RCC 7860 (cell line): ENCODE measurements at regions not wholly inside any gene's neighbourhood (a gene's known extent, or its start where the extent isn't known, plus 50 kb on each side); places are given as distances from the start of the nearest gene placed in this dataset.
"Not testable (repeated sequence)": the region's sequence is repeated elsewhere in the genome, so short reads cannot be mapped to it uniquely, and the experiment has no call there.

ENCODE experiments used
- DNase-seq: peaks from one replicate; pipeline ENCODE4 v3.0.0-alpha.2; 2015; ENCODE audit warnings: low spot score
- FAIRE-seq: peaks from 2 replicates; lab custom pipeline; 2012; peaks lifted over from hg19 to GRCh38; lab: Jason Lieb, UNC

DNA sequence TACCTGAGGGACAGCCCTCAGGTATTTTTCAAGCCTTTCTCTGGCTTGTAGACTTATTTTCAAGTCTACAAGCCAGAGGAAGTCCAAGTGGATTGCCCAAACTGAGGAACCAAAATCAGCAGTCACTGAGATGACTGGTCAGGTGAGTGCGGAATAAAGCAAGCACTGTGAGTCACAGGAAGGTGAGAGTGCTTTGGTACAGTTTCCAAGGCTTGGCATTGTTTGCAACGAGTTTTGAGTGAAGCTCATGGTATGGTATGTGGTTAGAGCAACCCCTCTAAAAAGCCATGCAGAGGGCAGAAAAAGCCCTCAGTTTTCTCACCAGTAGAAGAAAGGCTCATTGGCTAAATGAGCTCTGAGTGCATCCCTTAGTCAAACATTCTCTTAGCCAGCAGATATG, 112.8 kb upstream of the EOLA2 start:
- DNase-seq = no peak
- FAIRE-seq = no peak

DNA sequence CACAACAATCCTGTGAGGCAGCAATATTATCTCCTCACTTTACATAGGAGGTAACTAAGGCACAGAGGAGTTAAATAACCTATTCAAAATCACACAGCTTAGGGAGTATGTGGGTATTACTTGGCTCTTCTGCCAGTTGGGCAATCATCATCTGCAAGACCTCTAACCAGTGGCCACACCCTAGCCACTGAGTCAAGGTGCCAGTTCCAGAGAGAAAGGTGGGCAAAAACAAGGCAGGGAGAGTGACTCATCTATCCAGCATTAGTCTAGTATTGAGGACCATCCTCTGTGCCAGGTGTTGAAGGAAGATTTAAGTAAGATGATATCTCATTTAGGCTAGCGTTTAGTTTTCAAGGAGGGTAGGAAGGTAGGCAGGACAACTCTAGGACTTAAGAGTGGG, 113.9 kb upstream of the EOLA2 start:
- no peak for FAIRE-seq
- no peak for DNase-seq

GRCh38 chrX:150058728-150059127, 120.4 kb upstream of the EOLA2 start:
- DNase-seq = no peak
- no peak for FAIRE-seq

- peak; percentile 43 for DNase-seq
- peak; percentile 69 for FAIRE-seq
Measured at GRCh38 chrX:150060406-150060805, 122.1 kb upstream of the EOLA2 start.

DNA sequence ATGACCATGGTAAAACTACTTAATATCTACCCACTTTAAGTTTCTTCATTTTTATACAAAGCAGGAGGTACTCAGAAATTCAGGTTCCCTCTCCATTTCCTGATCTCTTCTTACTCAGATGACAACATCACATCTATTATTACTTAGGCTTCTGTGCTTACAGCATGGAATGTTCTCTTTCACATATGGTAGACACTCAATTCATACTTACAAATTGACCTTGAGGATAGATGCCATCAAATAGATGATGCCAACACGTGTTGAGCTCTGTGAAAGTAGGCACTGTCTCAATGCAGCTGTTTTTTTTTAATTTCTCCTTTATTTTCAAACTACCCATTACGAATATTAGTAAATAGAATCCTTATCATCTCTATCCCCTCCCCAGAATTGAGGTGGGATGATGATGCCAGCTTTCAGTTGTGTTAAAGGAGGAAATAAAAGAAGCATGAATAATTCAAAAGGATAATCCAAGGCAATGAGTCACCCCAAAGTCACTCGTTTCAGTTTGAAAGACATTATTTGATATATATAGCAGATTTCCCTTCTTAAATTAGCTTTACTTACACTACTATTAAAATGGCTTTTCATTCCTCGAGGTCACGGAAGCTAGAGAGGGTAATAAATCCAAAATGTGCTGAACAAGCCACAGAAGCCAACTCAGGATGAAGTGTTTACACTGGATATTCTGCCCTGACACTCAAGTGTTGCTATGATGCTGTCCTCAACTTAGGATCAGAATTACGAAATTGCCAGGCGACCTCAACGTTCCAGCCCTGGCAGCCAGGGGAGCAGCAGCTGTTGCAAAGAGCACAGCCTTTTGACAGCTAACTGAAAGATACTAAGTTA, 124.2 kb upstream of the EOLA2 start:
- FAIRE-seq (peak; percentile 85), DNase-seq (peak; percentile 73)

DNA sequence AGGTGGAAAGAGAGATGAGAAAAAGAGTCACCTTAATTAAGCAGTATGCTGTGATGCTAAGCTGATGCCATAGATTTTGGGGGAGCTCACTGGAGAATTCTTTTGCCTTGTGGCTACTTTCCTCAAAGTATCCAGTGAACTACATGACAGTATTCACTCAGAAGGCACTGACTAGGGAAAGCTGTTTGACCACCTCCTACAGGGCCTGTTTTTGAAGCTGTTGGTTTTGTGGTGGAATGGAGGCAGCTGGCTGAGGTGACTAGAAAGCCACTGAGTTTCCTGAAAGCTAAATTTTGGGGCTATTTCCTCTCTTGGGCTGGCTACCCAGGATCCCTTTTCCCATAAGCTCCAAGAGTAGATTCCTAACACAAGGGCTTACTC, 124.8 kb upstream of the EOLA2 start:
- FAIRE-seq = no peak

GRCh38 chrX:150063674-150064073, 125.4 kb upstream of the EOLA2 start:
- no peak for FAIRE-seq
- no peak for DNase-seq

More for the DNA sequence above, 124.8 kb upstream of the EOLA2 start:
- DNase-seq = no peak

DNA sequence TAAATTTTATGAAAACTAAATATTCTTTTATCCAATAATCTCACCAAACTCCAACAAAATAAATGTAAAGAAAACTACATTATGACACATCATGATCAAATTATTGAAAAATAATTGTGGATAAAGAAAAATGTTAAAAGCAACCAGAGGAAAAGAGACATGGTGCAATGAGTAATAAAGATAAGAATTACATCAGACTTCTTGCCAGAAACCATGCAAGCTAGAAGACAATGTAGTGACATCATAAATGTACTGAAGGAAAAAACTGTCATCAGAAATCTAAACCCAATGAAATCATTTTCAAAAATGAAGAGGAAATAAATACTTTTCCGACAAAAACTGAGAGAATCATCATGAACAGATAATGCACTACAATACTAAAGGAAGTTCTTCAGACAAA, 135.9 kb upstream of the EOLA2 start:
- FAIRE-seq = no peak
- DNase-seq = no peak

- FAIRE-seq (no peak), DNase-seq (no peak)
Measured at GRCh38 chrX:150080497-150080896, 142.2 kb upstream of the EOLA2 start.

DNA sequence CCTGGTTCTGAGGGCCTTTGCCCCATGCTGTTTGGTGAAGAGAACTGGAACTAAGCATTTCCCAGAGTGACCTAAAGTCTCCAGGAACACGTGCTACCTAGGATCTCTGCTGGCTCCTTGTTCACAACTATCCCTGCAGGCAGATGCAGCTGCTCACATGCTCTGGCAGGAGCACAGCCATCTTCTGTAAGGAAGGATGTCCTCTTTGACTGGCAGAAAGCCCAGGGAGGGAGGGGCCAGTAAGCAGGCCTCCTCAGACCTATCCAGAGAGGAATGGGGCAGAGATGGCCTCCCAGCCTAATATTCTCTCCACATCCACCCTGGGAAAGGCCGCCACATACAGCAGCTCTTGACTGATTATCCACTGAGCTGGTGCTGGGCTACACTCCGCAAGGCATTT, 142.8 kb upstream of the EOLA2 start:
- FAIRE-seq (no peak), DNase-seq (no peak)

DNA sequence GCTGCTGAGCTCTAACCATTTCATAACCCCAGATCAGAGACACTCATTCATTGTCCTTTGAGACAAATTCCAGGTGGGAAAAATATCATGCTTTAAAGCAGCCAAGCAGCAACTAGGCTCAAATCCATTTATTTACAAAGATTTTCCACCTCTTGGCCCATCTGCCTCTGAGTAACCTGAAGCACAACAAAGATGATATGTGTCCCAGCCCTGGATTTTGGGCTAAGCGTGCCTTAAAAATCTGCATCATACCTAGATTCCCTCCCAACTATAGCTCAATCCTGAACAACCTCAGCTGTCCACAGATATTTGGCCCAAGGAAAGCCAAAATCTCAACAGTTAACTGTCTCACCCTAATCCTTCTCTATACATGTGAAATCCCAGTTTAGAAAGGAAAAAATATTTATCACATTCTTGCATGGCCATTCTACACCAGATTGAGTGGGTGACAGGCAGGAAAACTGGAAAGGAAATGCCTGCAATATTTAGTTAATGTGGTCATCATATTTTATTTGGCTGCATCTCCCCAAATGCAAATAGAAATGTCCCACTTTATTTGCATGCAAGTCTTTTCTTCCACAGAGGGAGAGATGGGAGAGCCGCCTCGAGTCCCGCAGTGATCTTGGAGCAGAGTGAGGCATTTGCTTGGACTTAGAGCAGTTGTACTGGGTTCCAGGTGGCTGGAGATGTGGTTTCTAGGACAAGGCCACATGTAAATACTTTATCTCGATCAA, 146.4 kb upstream of the EOLA2 start:
- DNase-seq = peak; percentile 54
- FAIRE-seq = peak; percentile 51

DNA sequence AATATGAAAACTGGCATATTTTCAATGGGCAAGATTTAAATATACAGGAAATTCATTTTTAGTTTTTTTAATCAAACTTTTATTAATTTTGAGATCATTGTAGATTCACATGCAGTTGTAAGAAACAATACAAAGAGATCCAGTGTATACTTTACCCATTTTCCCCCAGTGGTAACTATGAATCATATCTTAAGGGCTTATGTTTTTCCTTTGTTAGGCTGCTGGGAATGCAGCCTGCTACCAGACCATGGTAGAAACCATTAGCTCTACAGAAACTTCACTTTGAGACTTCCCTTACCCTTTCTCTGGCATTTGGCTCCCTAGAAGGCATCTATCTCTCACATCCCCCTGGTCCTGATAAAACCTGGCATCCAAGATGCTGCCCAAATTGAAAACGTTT, 147.6 kb upstream of the EOLA2 start:
- FAIRE-seq = no peak
- no peak for DNase-seq

- DNase-seq (no peak), FAIRE-seq (no peak)
Measured at GRCh38 chrX:150086371-150086770, 148.1 kb upstream of the EOLA2 start.

- DNase-seq = no peak
- FAIRE-seq = no peak
Measured at GRCh38 chrX:150087612-150088011, 149.3 kb upstream of the EOLA2 start.

DNA sequence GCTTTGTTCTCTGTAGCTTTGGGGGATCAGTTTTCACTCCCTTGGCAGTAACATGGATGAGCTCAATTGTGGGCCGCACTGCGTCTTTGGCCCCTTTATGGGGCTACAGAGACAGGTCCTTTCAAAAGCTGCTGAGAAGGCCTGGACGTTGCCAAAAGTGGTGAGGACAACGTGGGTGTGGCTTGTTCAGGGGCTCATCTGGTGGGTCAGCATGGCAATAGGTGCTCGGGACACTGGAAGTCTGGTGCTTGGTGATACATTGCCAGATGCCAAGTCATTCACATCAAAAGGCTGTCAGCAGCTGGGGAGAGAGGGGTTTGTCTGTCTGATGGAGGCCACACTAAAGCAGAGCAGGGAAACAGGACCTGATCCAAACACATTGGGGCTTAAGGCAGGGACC, 149.8 kb upstream of the EOLA2 start:
- FAIRE-seq (no peak), DNase-seq (no peak)

GRCh38 chrX:150088766-150089518, 150.7 kb upstream of the EOLA2 start:
- DNase-seq (no peak), FAIRE-seq (no peak)

GRCh38 chrX:150091300-150091699, 153.0 kb upstream of the EOLA2 start:
- not testable (repeated sequence) for FAIRE-seq, DNase-seq

- no peak for DNase-seq
- no peak for FAIRE-seq
Measured at GRCh38 chrX:150092549-150092948, 154.3 kb upstream of the EOLA2 start.

- no peak for FAIRE-seq
Measured at GRCh38 chrX:150094375-150094774, 156.1 kb upstream of the EOLA2 start.

DNA sequence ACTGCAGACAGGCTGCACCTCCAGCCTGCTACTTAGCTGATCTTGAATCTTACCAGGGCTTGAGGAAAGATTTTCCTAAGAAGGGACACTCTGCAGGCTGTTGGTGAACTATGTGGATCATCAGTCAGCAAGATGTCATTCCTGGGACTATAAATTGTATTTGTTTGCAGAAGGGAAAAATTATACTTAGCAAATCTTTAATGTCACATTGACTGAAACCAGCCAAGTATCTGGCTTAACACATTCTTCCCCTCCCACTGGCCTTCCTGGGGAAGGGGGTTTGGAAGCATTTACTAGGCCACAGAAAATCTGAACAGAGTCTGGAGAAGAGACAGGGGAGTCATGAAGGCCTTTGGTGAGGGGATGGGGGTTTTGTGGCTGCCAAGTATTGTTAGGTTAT, 156.7 kb upstream of the EOLA2 start:
- FAIRE-seq (no peak), DNase-seq (no peak)

More at GRCh38 chrX:150094375-150094774, 156.1 kb upstream of the EOLA2 start:
- DNase-seq = no peak

DNA sequence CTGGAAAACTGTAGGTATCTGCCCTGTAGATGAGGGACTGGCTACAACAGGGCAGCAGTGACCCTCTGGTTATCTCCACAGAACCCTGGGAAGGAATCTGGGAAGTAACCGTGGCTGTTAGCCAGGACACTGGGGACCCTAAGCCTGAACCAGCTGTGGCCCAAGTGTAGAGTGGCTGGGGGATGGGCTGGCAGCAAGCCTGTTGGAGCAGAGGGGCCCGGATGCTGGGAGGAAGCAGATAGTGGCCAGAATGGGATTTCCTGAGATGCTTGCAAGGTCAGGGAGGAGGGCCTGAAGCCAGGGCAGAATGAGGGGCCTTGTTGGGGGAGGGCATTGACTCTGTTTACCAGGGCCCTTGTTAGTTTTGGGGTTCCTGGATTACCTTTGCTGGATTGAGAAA, 161.0 kb upstream of the EOLA2 start:
- FAIRE-seq (no peak), DNase-seq (no peak)
